HTR-8/SVneo (cell line): ENCODE measurements at regions not wholly inside any gene's neighbourhood (a gene's known extent, or its start where the extent isn't known, plus 50 kb on each side); places are given as distances from the start of the nearest gene placed in this dataset.
"Not testable (repeated sequence)": the region's sequence is repeated elsewhere in the genome, so short reads cannot be mapped to it uniquely, and the experiment has no call there.

Source experiments
- DNase-seq: peaks from one replicate; pipeline ENCODE4 v3.0.0; 2011; ENCODE audit warnings: low spot score, mixed read lengths; ENCODE audit not compliant: insufficient read length
- FAIRE-seq: peaks from 2 replicates; lab custom pipeline; 2011; peaks lifted over from hg19 to GRCh38; lab: Jason Lieb, UNC

GRCh38 chr19:30807278-30807677, 435.1 kb downstream of the ZNF536 start:
- FAIRE-seq (no peak), DNase-seq (no peak)

- DNase-seq: no peak
- no peak for FAIRE-seq
These were observed 434.1 kb downstream of the ZNF536 start for GRCh38 chr19:30806311-30806710.

- FAIRE-seq: no peak
These were observed 432.6 kb downstream of the ZNF536 start for GRCh38 chr19:30804751-30805150.

GRCh38 chr19:30804333-30804732, 432.1 kb downstream of the ZNF536 start:
- FAIRE-seq, DNase-seq: not testable (repeated sequence)

More at GRCh38 chr19:30804751-30805150, 432.6 kb downstream of the ZNF536 start:
- no peak for DNase-seq

GRCh38 chr19:30802424-30803013, 430.3 kb downstream of the ZNF536 start:
- FAIRE-seq (no peak), DNase-seq (no peak)

- DNase-seq (peak; percentile 20), FAIRE-seq (no peak)
These were observed 427.9 kb downstream of the ZNF536 start for GRCh38 chr19:30799865-30800755.

GRCh38 chr19:30795727-30796126, 423.5 kb downstream of the ZNF536 start:
- FAIRE-seq: no peak
- no peak for DNase-seq

- no peak for FAIRE-seq
- no peak for DNase-seq
These were observed 420.6 kb downstream of the ZNF536 start for GRCh38 chr19:30792561-30793505.

- FAIRE-seq (no peak), DNase-seq (no peak)
These were observed 418.9 kb downstream of the ZNF536 start for GRCh38 chr19:30791088-30791487.

- DNase-seq (no peak), FAIRE-seq (no peak)
These were observed 418.0 kb downstream of the ZNF536 start for GRCh38 chr19:30790056-30790680.

GRCh38 chr19:30788105-30788765, 416.1 kb downstream of the ZNF536 start:
- FAIRE-seq: no peak
- no peak for DNase-seq

- no peak for FAIRE-seq
- no peak for DNase-seq
These were observed 413.4 kb downstream of the ZNF536 start for GRCh38 chr19:30785458-30786137.

GRCh38 chr19:30784850-30785457, 412.8 kb downstream of the ZNF536 start:
- DNase-seq (peak; percentile 8), FAIRE-seq (no peak)

GRCh38 chr19:30783936-30784335, 411.8 kb downstream of the ZNF536 start:
- FAIRE-seq (no peak), DNase-seq (no peak)

- no peak for FAIRE-seq
- no peak for DNase-seq
These were observed 411.0 kb downstream of the ZNF536 start for GRCh38 chr19:30783212-30783611.

GRCh38 chr19:30781519-30781918, 409.3 kb downstream of the ZNF536 start:
- no peak for DNase-seq
- no peak for FAIRE-seq

- FAIRE-seq (no peak), DNase-seq (no peak)
These were observed 408.9 kb downstream of the ZNF536 start for GRCh38 chr19:30781047-30781446.

GRCh38 chr19:30780456-30780855, 408.3 kb downstream of the ZNF536 start:
- FAIRE-seq: no peak
- DNase-seq: no peak

GRCh38 chr19:30780032-30780431, 407.8 kb downstream of the ZNF536 start:
- FAIRE-seq (no peak), DNase-seq (no peak)
